CD14-positive monocyte (primary cell): ENCODE measurements at regions not wholly inside any gene's neighbourhood (a gene's known extent, or its start where the extent isn't known, plus 50 kb on each side); places are given as distances from the start of the nearest gene placed in this dataset.

Experiments
- DNase-seq, 3 donors: peaks; one replicate each; pipeline ENCODE4 v3.0.0-alpha.2; 2011 to 2022
- H2AFZ ChIP-seq: 2 replicates; pipeline ENCODE4 v1.6.0; 2012; ENCODE audit warnings: mild to moderate bottlenecking, low read depth, low read length, inconsistent platforms; ENCODE audit not compliant: insufficient read depth, poor library complexity, severe bottlenecking
- H3K27ac ChIP-seq, 2 donors: 1 replicate in 1 of 2; 2 replicates in 1 of 2; pipeline ENCODE4 v1.5.1; 2012 to 2013; ENCODE audit warnings: low read length in 2 of 2, control low read depth in 1 of 2, inconsistent platforms in 1 of 2, low read depth in 1 of 2, mild to moderate bottlenecking in 1 of 2
- H3K27me3 ChIP-seq, 2 donors: one replicate each; pipeline versions ENCODE4 v1.6.0 to v1.6.1; 2011 to 2013; ENCODE audit warnings: low read length in 2 of 2; ENCODE audit not compliant: control insufficient read depth in 2 of 2, insufficient read depth in 2 of 2
- H3K36me3 ChIP-seq, 2 donors: replicated peaks in 1 of 2; 1 replicate in 1 of 2; 2 replicates in 1 of 2; pipeline versions ENCODE4 v1.5.1 to v1.6.1; 2012 to 2013; ENCODE audit warnings: low read length in 2 of 2, control low read depth in 1 of 2, inconsistent platforms in 1 of 2, mild to moderate bottlenecking in 1 of 2; ENCODE audit not compliant: insufficient read depth in 2 of 2, control insufficient read depth in 1 of 2
- H3K4me1 ChIP-seq, 2 donors: 1 replicate in 1 of 2; 2 replicates in 1 of 2; pipeline versions ENCODE4 v1.5.1 to v1.6.1; 2012 to 2013; ENCODE audit warnings: low read length in 2 of 2, control low read depth in 1 of 2, inconsistent platforms in 1 of 2, mild to moderate bottlenecking in 1 of 2, moderate library complexity in 1 of 2; ENCODE audit not compliant: insufficient read depth in 2 of 2, control insufficient read depth in 1 of 2
- H3K4me2 ChIP-seq: replicated peaks from 2 replicates; pipeline ENCODE3; 2012; ENCODE audit warnings: low read length, moderate library complexity, mild to moderate bottlenecking; ENCODE audit not compliant: poor library complexity, severe bottlenecking; ENCODE audit errors: extremely low read depth
- H3K4me3 ChIP-seq, 3 experiments: fragments of 200-600 bp in 1 of 3; sonication (generic) in 1 of 3; replicated peaks in 1 of 3; 1 replicate in 2 of 3; 2 replicates in 1 of 3; pipeline ENCODE4 v1.5.1; 2011 to 2013; ENCODE audit warnings: low read length in 3 of 3, mild to moderate bottlenecking in 3 of 3, control low read depth in 2 of 3, low read depth in 2 of 3, inconsistent platforms in 1 of 3, moderate library complexity in 1 of 3
- H3K79me2 ChIP-seq: 2 replicates; pipeline ENCODE4 v1.6.0; 2012; ENCODE audit warnings: mild to moderate bottlenecking, control low read depth, inconsistent platforms, low read length, moderate library complexity; ENCODE audit not compliant: insufficient read depth
- H3K9ac ChIP-seq: 2 replicates; pipeline ENCODE4 v1.6.0; 2017; ENCODE audit warnings: low read length, mild to moderate bottlenecking; ENCODE audit not compliant: insufficient read depth, poor library complexity, severe bottlenecking
- H3K9me3 ChIP-seq, 2 donors: replicated peaks in 1 of 2; 1 replicate in 1 of 2; 2 replicates in 1 of 2; pipeline versions ENCODE4 v1.5.1 to v1.6.1; 2012 to 2013; ENCODE audit warnings: low read length in 2 of 2, control low read depth in 1 of 2; ENCODE audit not compliant: control insufficient read depth in 1 of 2, insufficient read depth in 1 of 2
- H4K20me1 ChIP-seq: 2 replicates; pipeline ENCODE4 v1.6.0; 2012; ENCODE audit warnings: mild to moderate bottlenecking, low read length, control low read depth, moderate library complexity; ENCODE audit not compliant: insufficient read depth
- H3K27ac Mint-ChIP-seq, 7 donors: one replicate each; pipeline ENCODE4 v1.8.0; 2020; ENCODE audit warnings: mild to moderate bottlenecking in 7 of 7, mixed read lengths in 7 of 7, moderate library complexity in 6 of 7, inconsistent platforms in 2 of 7
- H3K27me3 Mint-ChIP-seq, 3 donors: one replicate each; pipeline ENCODE4 v1.8.0; 2021 to 2022; ENCODE audit warnings: low read depth in 3 of 3, mild to moderate bottlenecking in 3 of 3, mixed read lengths in 3 of 3, moderate library complexity in 3 of 3, inconsistent platforms in 1 of 3
- H3K36me3 Mint-ChIP-seq, 2 donors: one replicate each; pipeline ENCODE4 v1.8.0; 2020; ENCODE audit warnings: mixed read lengths in 2 of 2, inconsistent platforms in 1 of 2, mild to moderate bottlenecking in 1 of 2
- H3K4me1 Mint-ChIP-seq: one replicate; pipeline ENCODE4 v1.8.0; 2020; ENCODE audit warnings: mild to moderate bottlenecking, mixed read lengths
- H3K4me3 Mint-ChIP-seq, 2 donors: one replicate each; pipeline ENCODE4 v1.8.0; 2020; ENCODE audit warnings: mild to moderate bottlenecking in 2 of 2, mixed read lengths in 2 of 2, moderate library complexity in 1 of 2
- H3K9me3 Mint-ChIP-seq, 7 donors: one replicate each; pipeline ENCODE4 v1.8.0; 2020 to 2022; ENCODE audit warnings: mixed read lengths in 7 of 7, mild to moderate bottlenecking in 6 of 7, moderate library complexity in 6 of 7, inconsistent platforms in 2 of 7
- CTCF ChIP-seq: fragments of 200-600 bp; IDR thresholded peaks from one replicate; pipeline ENCODE4 v1.8.0; 2022; ENCODE audit warnings: antibody characterized with exemption, mild to moderate bottlenecking
- WGBS: methylation state at CpG from one replicate; pipeline ENCODE4 v1.1.5; 2013; ENCODE audit warnings: missing lambda C conversion rate; ENCODE audit not compliant: insufficient coverage; 5-methylcytosine and 5-hydroxymethylcytosine counted together
- intact Hi-C, 2 donors: fragments of 100-400 bp; cut with micrococcal nuclease; formaldehyde crosslinking; loops; one replicate each; pipeline versions ENCODE4 v1.15.0 to v1.15.1; 2023

GRCh38 chr4:155569960-155570515 is 96.6 kb upstream of the GUCY1A1 start:
- Histone ChIP-seq H3K9me3 (peaks cover 0 to 6% of the 10 kb centered on the region in 2 donors), H2AFZ (no peak overlapping the region), H3K4me1 (no peaks in the 10 kb centered on the region), H3K4me3 (no peak overlapping the region), H3K9ac (no peak overlapping the region), H3K79me2 (no peaks in the 10 kb centered on the region), H3K36me3 (no peaks in the 10 kb centered on the region), H3K4me2 (no peak overlapping the region), H4K20me1 (no peaks in the 10 kb centered on the region), H3K27me3 (no peaks in the 10 kb centered on the region), H3K27ac (no peak overlapping the region)
- H3K4me3 Mint-ChIP-seq: no peak overlapping the region
- no peaks in the 10 kb centered on the region for H3K4me1 Mint-ChIP-seq
- H3K9me3 Mint-ChIP-seq: peaks cover 0 to 10% (median 4%) of the 10 kb centered on the region in 7 donors
- no peak overlapping the region for H3K27ac Mint-ChIP-seq
- DNase-seq: no peak
- no peaks in the 10 kb centered on the region for H3K36me3 Mint-ChIP-seq
- H3K27me3 Mint-ChIP-seq: peaks cover 0 to 2% (median 0%) of the 10 kb centered on the region in 3 donors
- no peak for TF ChIP-seq CTCF
- 91% methylated on average over 4 of the region's 4 CpGs for WGBS
- intact Hi-C loops: no loop called here

DNA sequence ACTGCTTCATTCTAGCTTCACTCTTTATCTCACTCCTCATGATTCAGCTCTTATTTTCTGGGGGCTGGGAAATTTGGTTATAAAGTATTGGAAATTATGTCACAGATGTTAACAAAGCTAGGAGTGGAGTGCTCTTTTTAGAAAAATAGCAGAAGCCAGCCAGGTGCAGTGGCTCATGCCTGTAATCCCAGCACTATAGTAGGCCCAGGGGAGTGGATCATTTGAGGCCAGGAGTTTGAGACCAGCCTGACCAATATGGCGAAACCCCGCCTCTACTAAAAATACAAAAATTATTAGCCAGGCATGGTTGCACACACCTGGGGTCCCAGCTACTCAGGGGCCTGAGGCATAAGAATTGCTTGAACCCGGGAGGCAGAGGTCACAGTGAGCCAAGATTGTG is 97.2 kb upstream of the GUCY1A1 start:
- Histone ChIP-seq H3K4me2 (no peak overlapping the region), H3K36me3 (no peaks in the 10 kb centered on the region), H3K79me2 (no peaks in the 10 kb centered on the region), H3K27me3 (no peaks in the 10 kb centered on the region), H3K9ac (no peak overlapping the region), H2AFZ (no peak overlapping the region), H3K9me3 (peaks cover 0 to 6% of the 10 kb centered on the region in 2 donors), H3K4me1 (no peaks in the 10 kb centered on the region), H3K4me3 (no peak overlapping the region), H3K27ac (no peak overlapping the region), H4K20me1 (no peaks in the 10 kb centered on the region)
- H3K9me3 Mint-ChIP-seq: peaks cover 0 to 9% (median 4%) of the 10 kb centered on the region in 7 donors
- peaks cover 0 to 2% (median 0%) of the 10 kb centered on the region in 3 donors for H3K27me3 Mint-ChIP-seq
- H3K4me1 Mint-ChIP-seq: no peaks in the 10 kb centered on the region
- TF ChIP-seq CTCF: no peak
- DNase-seq: no peak
- no peaks in the 10 kb centered on the region for H3K36me3 Mint-ChIP-seq
- no peak overlapping the region for H3K27ac Mint-ChIP-seq
- no peak overlapping the region for H3K4me3 Mint-ChIP-seq
- intact Hi-C loops: no loop called here
- no CpG with 5 or more reads among the region's 3 CpGs for WGBS
